ENCODE measurements at regions not wholly inside any gene's neighbourhood (a gene's known extent, or its start where the extent isn't known, plus 50 kb on each side); places are given as distances from the start of the nearest gene placed in this dataset.

GRCh38 chr5:54727874-54728587 is 210.5 kb downstream of the SNX18 start:
- TF ChIP-seq CTCF (IDR thresholded peaks at IDR 0.05) (no peak), POLR2A (IDR thresholded peaks at IDR 0.05) (no peak)

Measured in right lobe of liver (tissue), 4 donors.